ENCODE measurements at regions not wholly inside any gene's neighbourhood (a gene's known extent, or its start where the extent isn't known, plus 50 kb on each side); places are given as distances from the start of the nearest gene placed in this dataset.

DNA sequence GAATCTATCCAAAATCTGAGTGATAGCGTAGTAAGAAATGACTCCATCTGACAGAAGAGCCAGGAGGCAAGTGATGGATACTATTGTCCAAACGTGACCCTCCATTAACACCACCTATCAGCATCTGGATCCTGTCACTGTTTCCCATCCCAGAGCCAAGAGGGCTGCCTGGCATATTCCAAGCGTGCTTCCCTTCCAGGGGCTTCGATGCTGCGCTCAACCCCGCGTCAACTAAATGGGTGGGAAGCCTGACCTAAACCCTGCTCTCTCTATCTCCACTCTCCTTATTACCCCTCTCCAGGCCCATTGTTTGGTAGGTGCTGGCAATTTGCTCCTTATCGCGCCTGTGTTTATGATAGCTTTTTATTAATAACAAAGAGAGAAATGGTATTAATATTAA is 83.2 kb downstream of the NR2F2 start:
- Histone ChIP-seq H3K9me3 (ENCODE audit: control insufficient read depth, insufficient read depth, low read length) (no peaks in the 10 kb centered on the region; the same call in none of the 2 replicates), H3K27me3 (ENCODE audit: control insufficient read depth, insufficient read depth, low read length) (peaks cover 88% of the 10 kb centered on the region), H3K4me3 (ENCODE audit: low read depth, low read length) (no peak overlapping the region), H3K27ac (ENCODE audit: low read depth, low read length) (no peak overlapping the region)
- ChIA-PET CTCF (no interaction called here), POLR2A (no interaction called here)
- TF ChIP-seq, protein P1, sequence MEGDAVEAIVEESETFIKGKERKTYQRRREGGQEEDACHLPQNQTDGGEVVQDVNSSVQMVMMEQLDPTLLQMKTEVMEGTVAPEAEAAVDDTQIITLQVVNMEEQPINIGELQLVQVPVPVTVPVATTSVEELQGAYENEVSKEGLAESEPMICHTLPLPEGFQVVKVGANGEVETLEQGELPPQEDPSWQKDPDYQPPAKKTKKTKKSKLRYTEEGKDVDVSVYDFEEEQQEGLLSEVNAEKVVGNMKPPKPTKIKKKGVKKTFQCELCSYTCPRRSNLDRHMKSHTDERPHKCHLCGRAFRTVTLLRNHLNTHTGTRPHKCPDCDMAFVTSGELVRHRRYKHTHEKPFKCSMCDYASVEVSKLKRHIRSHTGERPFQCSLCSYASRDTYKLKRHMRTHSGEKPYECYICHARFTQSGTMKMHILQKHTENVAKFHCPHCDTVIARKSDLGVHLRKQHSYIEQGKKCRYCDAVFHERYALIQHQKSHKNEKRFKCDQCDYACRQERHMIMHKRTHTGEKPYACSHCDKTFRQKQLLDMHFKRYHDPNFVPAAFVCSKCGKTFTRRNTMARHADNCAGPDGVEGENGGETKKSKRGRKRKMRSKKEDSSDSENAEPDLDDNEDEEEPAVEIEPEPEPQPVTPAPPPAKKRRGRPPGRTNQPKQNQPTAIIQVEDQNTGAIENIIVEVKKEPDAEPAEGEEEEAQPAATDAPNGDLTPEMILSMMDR (IDR thresholded peaks at IDR 0.05; ENCODE audit: low read depth, low read length), result no peak
- no peak for DNase-seq (ENCODE audit: low read depth, low spot score)

DNA sequence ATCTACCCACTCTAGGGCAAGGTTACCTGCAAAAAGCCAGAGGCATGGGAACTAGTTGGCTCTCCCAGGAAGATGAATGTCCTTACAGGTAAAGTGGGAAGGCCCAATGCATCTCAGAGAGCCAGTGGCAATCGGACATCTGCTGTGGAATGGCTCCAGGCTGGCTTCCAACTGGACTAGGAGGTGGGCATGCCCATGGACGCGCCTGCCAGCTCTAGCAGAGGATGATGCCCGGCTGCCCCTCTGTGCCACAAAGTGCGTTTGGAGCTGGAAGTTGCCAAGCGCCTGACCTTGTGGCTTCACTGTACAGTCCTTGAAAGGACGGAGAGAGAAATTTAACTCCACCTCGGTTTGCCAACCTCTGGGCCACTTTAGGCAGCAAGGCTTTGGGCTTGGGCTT is 84.4 kb downstream of the NR2F2 start:
- Histone ChIP-seq H3K4me3 (ENCODE audit: low read depth, low read length) (no peak overlapping the region), H3K27ac (ENCODE audit: low read depth, low read length) (no peak overlapping the region), H3K27me3 (ENCODE audit: control insufficient read depth, insufficient read depth, low read length) (peaks cover 88% of the 10 kb centered on the region), H3K9me3 (ENCODE audit: control insufficient read depth, insufficient read depth, low read length) (no peaks in the 10 kb centered on the region; the same call in none of the 2 replicates)
- no peak for DNase-seq (ENCODE audit: low read depth, low spot score)
- TF ChIP-seq, protein P1 (IDR thresholded peaks at IDR 0.05; ENCODE audit: low read depth, low read length), result no peak
- POLR2A ChIA-PET, result no interaction called here
- CTCF ChIA-PET, result no interaction called here

DNA sequence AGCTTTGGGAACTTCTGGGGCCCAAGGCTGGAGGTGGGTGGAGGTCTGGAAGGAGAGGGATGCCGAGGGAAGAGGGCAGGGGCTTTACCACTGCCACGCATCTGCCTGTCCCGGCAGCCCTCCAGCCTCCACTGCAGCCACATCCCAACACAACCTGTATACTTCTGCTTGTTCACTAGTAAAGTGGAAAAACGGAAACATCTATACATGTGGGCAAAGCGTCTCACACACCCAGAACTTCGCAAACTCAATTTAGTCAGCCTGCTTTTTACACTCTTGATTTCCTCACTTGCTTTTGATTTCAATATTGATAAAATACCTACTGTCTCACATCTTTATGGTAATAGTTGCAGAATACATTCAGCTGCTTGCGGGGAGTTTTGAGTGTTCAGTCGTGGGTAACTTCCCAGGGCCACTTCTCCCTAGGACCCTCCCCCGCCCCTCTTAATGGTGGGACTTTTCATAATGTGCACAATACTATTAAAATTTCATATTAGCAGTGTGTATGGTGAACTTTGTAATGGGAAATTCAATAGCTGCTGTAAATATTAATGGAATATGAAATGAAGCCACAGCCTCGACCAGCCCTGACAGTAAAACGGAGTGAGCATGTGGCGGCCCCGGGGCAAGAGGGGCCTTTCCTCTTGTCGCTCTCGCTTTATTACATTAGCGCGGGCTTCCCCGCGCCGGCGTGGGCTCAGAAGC is 85.2 kb downstream of the NR2F2 start:
- no peaks in the 10 kb centered on the region; the same call in 1 of the 2 replicates for H3K9me3 ChIP-seq (ENCODE audit: control insufficient read depth, insufficient read depth, low read length)
- H3K4me3 ChIP-seq (ENCODE audit: low read depth, low read length), result no peak overlapping the region
- H3K27ac ChIP-seq (ENCODE audit: low read depth, low read length), result no peak overlapping the region
- TF ChIP-seq, protein P1 (IDR thresholded peaks at IDR 0.05; ENCODE audit: low read depth, low read length), result no peak
- ChIA-PET CTCF (no interaction called here), POLR2A (no interaction called here)
- DNase-seq (ENCODE audit: low read depth, low spot score), result no peak
- H3K27me3 ChIP-seq (ENCODE audit: control insufficient read depth, insufficient read depth, low read length), result peaks cover 88% of the 10 kb centered on the region

DNA sequence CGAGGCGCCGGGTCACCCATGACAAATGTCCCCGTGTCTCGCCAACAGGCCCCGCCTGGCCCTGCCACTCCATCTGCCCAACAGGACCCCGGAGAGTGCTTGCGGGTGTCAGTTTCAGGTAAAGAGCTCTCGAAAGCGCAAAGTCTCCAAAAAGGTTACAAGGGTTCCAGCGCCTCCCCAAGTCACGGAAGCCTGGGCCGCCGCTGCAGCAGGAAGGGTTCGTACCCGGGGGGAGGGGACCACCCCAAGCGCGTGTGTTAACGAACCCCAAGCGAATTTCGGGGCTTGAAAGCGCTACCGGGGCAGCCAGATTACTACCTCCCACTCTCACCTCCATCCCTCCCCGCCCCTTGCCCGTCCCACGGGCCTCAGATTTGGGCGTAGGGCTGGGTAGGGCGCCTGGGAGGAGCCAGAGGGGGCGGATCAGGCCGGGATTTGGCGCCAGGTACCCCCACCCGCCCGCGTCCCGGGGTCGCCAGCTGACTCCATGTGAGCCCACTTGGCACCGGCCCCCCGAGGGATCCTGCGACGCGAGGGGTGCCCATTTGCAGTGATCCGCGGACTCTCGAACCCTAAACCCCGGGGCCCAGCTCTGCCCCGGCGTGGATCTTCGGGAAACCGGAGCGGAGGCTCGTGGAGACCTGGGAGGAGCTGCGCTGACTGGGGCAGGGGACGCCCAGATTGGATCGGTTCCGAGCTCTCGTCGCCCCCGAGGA is 85.9 kb downstream of the NR2F2 start:
- Histone ChIP-seq H3K9me3 (ENCODE audit: control insufficient read depth, insufficient read depth, low read length) (no peaks in the 10 kb centered on the region; the same call in 1 of the 2 replicates), H3K4me3 (ENCODE audit: low read depth, low read length) (peak overlapping the region; percentile 31), H3K27ac (ENCODE audit: low read depth, low read length) (no peak overlapping the region), H3K27me3 (ENCODE audit: control insufficient read depth, insufficient read depth, low read length) (peaks cover 88% of the 10 kb centered on the region)
- TF ChIP-seq, protein P1 (IDR thresholded peaks at IDR 0.05; ENCODE audit: low read depth, low read length), result no peak
- ChIA-PET CTCF (no interaction called here), POLR2A (interaction anchor here (0.7 kb wide), 1 partner anchor 12 kb away, joined by 4 read pairs; no protein-coding TSS in a partner anchor)
- no peak for DNase-seq (ENCODE audit: low read depth, low spot score)
